H1 (cell line): ENCODE measurements at regions not wholly inside any gene's neighbourhood (a gene's known extent, or its start where the extent isn't known, plus 50 kb on each side); places are given as distances from the start of the nearest gene placed in this dataset.

Source experiments
- CEBPB ChIP-seq: IDR thresholded peaks from 2 replicates; pipeline ENCODE4 v1.6.1; 2012; ENCODE audit warnings: low read depth, low read length
- CTCF ChIP-seq, 3 experiments: IDR thresholded peaks; 1 replicate in 2 of 3; 2 replicates in 1 of 3; pipeline versions ENCODE4 v1.5.1 to v1.6.1; 2011; ENCODE audit warnings: low read length in 3 of 3, mild to moderate bottlenecking in 3 of 3, inconsistent platforms in 2 of 3, low read depth in 1 of 3, moderate library complexity in 1 of 3; ENCODE audit not compliant: insufficient read depth in 1 of 3; ENCODE audit errors: control extremely low read depth in 1 of 3
- EGR1 ChIP-seq: IDR thresholded peaks from 2 replicates; pipeline ENCODE4 v1.6.1; 2011; ENCODE audit warnings: low read depth, low read length, borderline replicate concordance
- EP300 ChIP-seq, 2 experiments: IDR thresholded peaks; 1 replicate in 1 of 2; 2 replicates in 1 of 2; pipeline ENCODE4 v1.6.1; 2011 to 2012; ENCODE audit warnings: low read depth in 2 of 2, low read length in 2 of 2, mild to moderate bottlenecking in 2 of 2, borderline replicate concordance in 1 of 2, inconsistent platforms in 1 of 2, moderate library complexity in 1 of 2
- JUN ChIP-seq: IDR thresholded peaks from 2 replicates; pipeline ENCODE4 v1.6.1; 2011; ENCODE audit warnings: low read depth, mild to moderate bottlenecking, improper control_type of control experiment, low read length
- NANOG ChIP-seq: IDR thresholded peaks from 2 replicates; pipeline ENCODE4 v1.6.1; 2011; ENCODE audit warnings: low read length, low read depth, mild to moderate bottlenecking, inconsistent platforms; ENCODE audit not compliant: insufficient read depth, poor library complexity, severe bottlenecking
- RFX5 ChIP-seq: IDR thresholded peaks from 2 replicates; pipeline ENCODE4 v1.6.1; 2011; ENCODE audit warnings: low read depth, low read length, improper control_type of control experiment, borderline replicate concordance
- TF ChIP-seq, protein P1 (sequence below): IDR thresholded peaks from 2 replicates; pipeline ENCODE4 v1.6.1; 2011; ENCODE audit warnings: low read depth, mild to moderate bottlenecking, low read length; ENCODE audit not compliant: insufficient read depth

- TF ChIP-seq CEBPB = no peak
- no peak for TF ChIP-seq CTCF (IDR thresholded peaks at IDR 0.05; ENCODE audit: control extremely low read depth in 1 of 3, insufficient read depth in 1 of 3, low read depth in 1 of 3, low read length in 3 of 3)
- TF ChIP-seq NANOG = no peak
- TF ChIP-seq EP300 (IDR thresholded peaks at IDR 0.05; ENCODE audit: borderline replicate concordance in 1 of 2, low read depth in 2 of 2, low read length in 2 of 2) = no peak
- no peak for TF ChIP-seq EGR1
- no peak for TF ChIP-seq JUN
- no peak for TF ChIP-seq RFX5
- TF ChIP-seq, protein P1, sequence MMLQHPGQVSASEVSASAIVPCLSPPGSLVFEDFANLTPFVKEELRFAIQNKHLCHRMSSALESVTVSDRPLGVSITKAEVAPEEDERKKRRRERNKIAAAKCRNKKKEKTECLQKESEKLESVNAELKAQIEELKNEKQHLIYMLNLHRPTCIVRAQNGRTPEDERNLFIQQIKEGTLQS = no peak
These were observed 78.0 kb upstream of the BCOR start for GRCh38 chrX:40175511-40176350.
